ENCODE measurements at regions not wholly inside any gene's neighbourhood (a gene's known extent, or its start where the extent isn't known, plus 50 kb on each side); places are given as distances from the start of the nearest gene placed in this dataset.
"Not testable (repeated sequence)": the region's sequence is repeated elsewhere in the genome, so short reads cannot be mapped to it uniquely, and the experiment has no call there.

GRCh38 chr9:33623658-33624586 is 99.9 kb downstream of the ANKRD18B start:
- peak; percentile 87 for DNase-seq

GRCh38 chr9:33628318-33628717 is 104.3 kb downstream of the ANKRD18B start:
- not testable (repeated sequence) for DNase-seq

- no peak for DNase-seq
These were observed 104.9 kb downstream of the ANKRD18B start for GRCh38 chr9:33628865-33629410.

- peak; percentile 53 for DNase-seq
These were observed 109.6 kb downstream of the ANKRD18B start for GRCh38 chr9:33633636-33634035.

GRCh38 chr9:33637881-33638280 is 113.8 kb downstream of the ANKRD18B start:
- peak; percentile 3 for DNase-seq

- DNase-seq, result peak; percentile 8
These were observed 114.4 kb downstream of the ANKRD18B start for GRCh38 chr9:33638391-33638915.

GRCh38 chr9:33645706-33646105 is 121.7 kb downstream of the ANKRD18B start:
- DNase-seq, result no peak

GRCh38 chr9:33649463-33649862 is 125.4 kb downstream of the ANKRD18B start:
- no peak for DNase-seq

- DNase-seq, result no peak
These were observed 127.1 kb downstream of the ANKRD18B start for GRCh38 chr9:33651125-33651524.

- no peak for DNase-seq
These were observed 135.4 kb upstream of the PRSS3 start for GRCh38 chr9:33659921-33660320.

- DNase-seq, result no peak
These were observed 134.6 kb upstream of the PRSS3 start for GRCh38 chr9:33660772-33661171.

GRCh38 chr9:33661176-33661575 is 134.2 kb upstream of the PRSS3 start:
- DNase-seq, result no peak

GRCh38 chr9:33662871-33663270 is 132.5 kb upstream of the PRSS3 start:
- no peak for DNase-seq

GRCh38 chr9:33676194-33676745 is 119.1 kb upstream of the PRSS3 start:
- DNase-seq, result peak; percentile 49

GRCh38 chr9:33676746-33677505 is 118.4 kb upstream of the PRSS3 start:
- peak; percentile 79 for DNase-seq

- DNase-seq, result no peak
These were observed 117.9 kb upstream of the PRSS3 start for GRCh38 chr9:33677506-33677809.

- no peak for DNase-seq
These were observed 117.4 kb upstream of the PRSS3 start for GRCh38 chr9:33677961-33678360.

GRCh38 chr9:33682551-33682950 is 112.8 kb upstream of the PRSS3 start:
- DNase-seq, result no peak

- DNase-seq, result no peak
These were observed 110.5 kb upstream of the PRSS3 start for GRCh38 chr9:33684831-33685230.

GRCh38 chr9:33686942-33687341 is 108.4 kb upstream of the PRSS3 start:
- DNase-seq, result peak; percentile 79

- peak; percentile 68 for DNase-seq
These were observed 107.6 kb upstream of the PRSS3 start for GRCh38 chr9:33687779-33688178.

GRCh38 chr9:33690143-33690933 is 105.0 kb upstream of the PRSS3 start:
- peak; percentile 78 for DNase-seq
